ENCODE measurements at regions not wholly inside any gene's neighbourhood (a gene's known extent, or its start where the extent isn't known, plus 50 kb on each side); places are given as distances from the start of the nearest gene placed in this dataset.
"Not testable (repeated sequence)": the region's sequence is repeated elsewhere in the genome, so short reads cannot be mapped to it uniquely, and the experiment has no call there.

- WGBS, 2 donors = 61 to 62% methylated on average over 2 of the region's 2 CpGs
- DNase-seq = no peak
These were observed 503.6 kb upstream of the SYT4 start for GRCh38 chr18:43780782-43781340.

GRCh38 chr18:43785158-43785557, 507.9 kb upstream of the SYT4 start:
- peak; percentile 45 to 68 (median 61) for DNase-seq
- Histone ChIP-seq H3K27me3 (ENCODE audit: control insufficient read depth in 3 of 3, insufficient read depth in 3 of 3, low read length in 2 of 3) (no peaks in the 10 kb centered on the region), H3K27ac (ENCODE audit: low read depth in 1 of 2, low read length in 1 of 2) (no peak overlapping the region), H3K9ac (ENCODE audit: insufficient read depth in 1 of 2, low read length in 2 of 2) (no peak overlapping the region), H3K36me3 (ENCODE audit: control insufficient read depth in 4 of 4, insufficient read depth in 4 of 4, low read length in 4 of 4) (no peaks in the 10 kb centered on the region), H3K9me3 (ENCODE audit: control insufficient read depth in 4 of 4, insufficient read depth in 3 of 4, low read length in 3 of 4) (no peaks in the 10 kb centered on the region), H3K4me3 (no peak overlapping the region), H3K4me1 (ENCODE audit: control insufficient read depth in 5 of 5, insufficient read depth in 5 of 5, low read length in 5 of 5) (peaks cover 0 to 9% (median 3%) of the 10 kb centered on the region in 5 donors)
- 81 to 85% methylated on average over 1 of the region's 1 CpG for WGBS, 2 donors
- ATAC-seq (ENCODE audit: insufficient read depth, low FRiP score) = no peak
- no peak for TF ChIP-seq CTCF (IDR thresholded peaks at IDR 0.05; ENCODE audit: control extremely low read depth, extremely low read depth)

More at GRCh38 chr18:43780782-43781340, 503.6 kb upstream of the SYT4 start:
- no peaks in the 10 kb centered on the region for H3K9me3 ChIP-seq (ENCODE audit: control insufficient read depth in 4 of 4, insufficient read depth in 3 of 4, low read length in 3 of 4)
- H3K4me3 ChIP-seq = no peak overlapping the region
- no peak for ATAC-seq (ENCODE audit: insufficient read depth, low FRiP score)
- no peak for TF ChIP-seq CTCF (IDR thresholded peaks at IDR 0.05; ENCODE audit: control extremely low read depth, extremely low read depth)
- no peak overlapping the region for H3K9ac ChIP-seq (ENCODE audit: insufficient read depth in 1 of 2, low read length in 2 of 2)
- no peak overlapping the region for H3K27ac ChIP-seq (ENCODE audit: low read depth in 1 of 2, low read length in 1 of 2)
- peaks cover 0 to 30% (median 4%) of the 10 kb centered on the region in 5 donors for H3K4me1 ChIP-seq (ENCODE audit: control insufficient read depth in 5 of 5, insufficient read depth in 5 of 5, low read length in 5 of 5)
- no peaks in the 10 kb centered on the region for H3K27me3 ChIP-seq (ENCODE audit: control insufficient read depth in 3 of 3, insufficient read depth in 3 of 3, low read length in 2 of 3)
- no peaks in the 10 kb centered on the region for H3K36me3 ChIP-seq (ENCODE audit: control insufficient read depth in 4 of 4, insufficient read depth in 4 of 4, low read length in 4 of 4)

- Histone ChIP-seq H3K27ac (ENCODE audit: low read depth in 1 of 2, low read length in 1 of 2) (no peak overlapping the region), H3K9ac (ENCODE audit: insufficient read depth in 1 of 2, low read length in 2 of 2) (no peak overlapping the region), H3K9me3 (ENCODE audit: control insufficient read depth in 4 of 4, insufficient read depth in 3 of 4, low read length in 3 of 4) (no peaks in the 10 kb centered on the region), H3K27me3 (ENCODE audit: control insufficient read depth in 3 of 3, insufficient read depth in 3 of 3, low read length in 2 of 3) (no peaks in the 10 kb centered on the region), H3K4me1 (ENCODE audit: control insufficient read depth in 5 of 5, insufficient read depth in 5 of 5, low read length in 5 of 5) (peaks cover 0 to 9% (median 3%) of the 10 kb centered on the region in 5 donors), H3K36me3 (ENCODE audit: control insufficient read depth in 4 of 4, insufficient read depth in 4 of 4, low read length in 4 of 4) (no peaks in the 10 kb centered on the region), H3K4me3 (no peak overlapping the region)
- TF ChIP-seq CTCF (IDR thresholded peaks at IDR 0.05; ENCODE audit: control extremely low read depth, extremely low read depth) = no peak
- ATAC-seq (ENCODE audit: insufficient read depth, low FRiP score) (no peak), DNase-seq (no peak)
- 92 to 93% methylated on average over 4 of the region's 4 CpGs for WGBS, 2 donors
These were observed 509.6 kb upstream of the SYT4 start for GRCh38 chr18:43786893-43787292.

- H3K4me3 ChIP-seq; H3K9me3 ChIP-seq (ENCODE audit: control insufficient read depth in 4 of 4, insufficient read depth in 3 of 4, low read length in 3 of 4); ATAC-seq (ENCODE audit: insufficient read depth, low FRiP score); H3K36me3 ChIP-seq (ENCODE audit: control insufficient read depth in 4 of 4, insufficient read depth in 4 of 4, low read length in 4 of 4); H3K9ac ChIP-seq (ENCODE audit: insufficient read depth in 1 of 2, low read length in 2 of 2); H3K27ac ChIP-seq (ENCODE audit: low read depth in 1 of 2, low read length in 1 of 2); DNase-seq; H3K4me1 ChIP-seq (ENCODE audit: control insufficient read depth in 5 of 5, insufficient read depth in 5 of 5, low read length in 5 of 5); H3K27me3 ChIP-seq (ENCODE audit: control insufficient read depth in 3 of 3, insufficient read depth in 3 of 3, low read length in 2 of 3): not testable (repeated sequence)
These were observed 510.4 kb upstream of the SYT4 start for GRCh38 chr18:43787721-43788120.

Measured in lung (tissue), 11 donors.